Motor neuron (in vitro differentiated cells): ENCODE measurements at regions not wholly inside any gene's neighbourhood (a gene's known extent, or its start where the extent isn't known, plus 50 kb on each side); places are given as distances from the start of the nearest gene placed in this dataset.

Source experiments
- ATAC-seq, 8 experiments: fragments of 200-7000 bp; cut with Tn5 transposase; replicated peaks in 6 of 8; 2 replicates each; pipeline ENCODE4 v1.8.0; 2021; ENCODE audit warnings: mild to moderate bottlenecking in 8 of 8, moderate library complexity in 8 of 8
- H3K27ac ChIP-seq, 2 donors: fragments of 250-450 bp; sonication (Bioruptor Pico); 2 replicates each; pipeline ENCODE4 v1.9.0; 2021; ENCODE audit warnings: antibody characterized with exemption in 2 of 2, mild to moderate bottlenecking in 2 of 2, moderate library complexity in 1 of 2
- H3K4me1 ChIP-seq, 2 donors: fragments of 250-450 bp; sonication (Bioruptor Pico); replicated peaks in 1 of 2; 2 replicates each; pipeline ENCODE4 v1.6.1; 2021; ENCODE audit warnings: antibody characterized with exemption in 2 of 2, mild to moderate bottlenecking in 2 of 2, moderate library complexity in 1 of 2
- H3K4me3 ChIP-seq, 5 donors: fragments of 250-450 bp; sonication (Bioruptor Pico); 2 replicates each; pipeline ENCODE4 v1.9.0; 2021; ENCODE audit warnings: antibody characterized with exemption in 5 of 5, mild to moderate bottlenecking in 5 of 5, moderate library complexity in 4 of 5
- WGBS, 10 experiments: fragments of 450-650 bp; shearing (Covaris generic); methylation state at CpG; one replicate each; pipeline ENCODE4 v1.0.0; 2022; 5-methylcytosine and 5-hydroxymethylcytosine counted together
- in situ Hi-C, 9 experiments: fragments of 400-800 bp; cut with MboI; loops; one replicate each; pipeline ENCODE4 v1.15.0; 2021; ENCODE audit warnings: low sequenced_read_pairs in 9 of 9, low pct_unique_long_range_greater_than_20kb in 2 of 9; ENCODE audit not compliant: unreplicated experiment in 9 of 9

- H3K27ac ChIP-seq: no peak overlapping the region
- peak in 1 of 8 experiments; percentile 58 for ATAC-seq
- in situ Hi-C loops: no loop called here
- 0 to 100% (median 100%) methylated on average over 1 of the region's 1 CpG; no CpG with 5 or more reads in 2 of the 10 experiments for WGBS, 10 experiments
- H3K4me3 ChIP-seq: no peak overlapping the region
- H3K4me1 ChIP-seq: no peaks in the 10 kb centered on the region
These were observed 1157.5 kb upstream of the PABPC4L start for GRCh38 chr4:135359128-135359527.

GRCh38 chr4:135357091-135357490 is 1155.5 kb upstream of the PABPC4L start:
- no peak overlapping the region for H3K4me3 ChIP-seq
- H3K27ac ChIP-seq: no peak overlapping the region
- H3K4me1 ChIP-seq: no peaks in the 10 kb centered on the region
- in situ Hi-C loops: no loop called here
- 0 to 100% (median 50%) methylated on average over 1 of the region's 1 CpG; no CpG with 5 or more reads in 3 of the 10 experiments for WGBS, 10 experiments
- ATAC-seq: no peak

GRCh38 chr4:135354876-135355275 is 1153.3 kb upstream of the PABPC4L start:
- no peak overlapping the region for H3K4me3 ChIP-seq
- in situ Hi-C loops: no loop called here
- ATAC-seq: no peak
- no peaks in the 10 kb centered on the region for H3K4me1 ChIP-seq
- WGBS, 10 experiments: 0 to 100% (median 90%) methylated on average over 1 of the region's 1 CpG; no CpG with 5 or more reads in 1 of the 10 experiments
- no peak overlapping the region for H3K27ac ChIP-seq

- no peak for ATAC-seq
- Histone ChIP-seq H3K4me1 (no peaks in the 10 kb centered on the region), H3K27ac (no peak overlapping the region), H3K4me3 (no peak overlapping the region)
- WGBS, 10 experiments: 4 to 100% (median 85%) methylated on average over 2 to 3 of the region's 3 CpGs
- in situ Hi-C loops: no loop called here
These were observed 1151.4 kb upstream of the PABPC4L start for GRCh38 chr4:135353008-135353407.

GRCh38 chr4:135344492-135344891 is 1142.9 kb upstream of the PABPC4L start:
- no peak for ATAC-seq
- Histone ChIP-seq H3K27ac (no peak overlapping the region), H3K4me3 (no peak overlapping the region), H3K4me1 (no peaks in the 10 kb centered on the region)
- WGBS, 10 experiments: 20 to 90% (median 60%) methylated on average over 1 to 2 of the region's 2 CpGs; no CpG with 5 or more reads in 7 of the 10 experiments
- in situ Hi-C loops: no loop called here

GRCh38 chr4:135338181-135338580 is 1136.6 kb upstream of the PABPC4L start:
- in situ Hi-C loops: no loop called here
- ATAC-seq: no peak
- Histone ChIP-seq H3K4me1 (no peaks in the 10 kb centered on the region), H3K4me3 (no peak overlapping the region), H3K27ac (no peak overlapping the region)

- H3K27ac ChIP-seq: no peak overlapping the region
- H3K4me1 ChIP-seq: no peaks in the 10 kb centered on the region
- in situ Hi-C loops: no loop called here
- no peak overlapping the region for H3K4me3 ChIP-seq
- no peak for ATAC-seq
- WGBS, 10 experiments: 0 to 100% (median 44%) methylated on average over 1 to 2 of the region's 2 CpGs
These were observed 1123.7 kb upstream of the PABPC4L start for GRCh38 chr4:135325264-135325663.

- no peak for ATAC-seq
These were observed 1118.1 kb upstream of the PABPC4L start for GRCh38 chr4:135319685-135320084.

GRCh38 chr4:135316266-135316779 is 1114.7 kb upstream of the PABPC4L start:
- ATAC-seq: no peak
- 12 to 98% (median 85%) methylated on average over 3 to 7 of the region's 7 CpGs for WGBS, 10 experiments
- in situ Hi-C loops: no loop called here
- Histone ChIP-seq H3K27ac (no peak overlapping the region), H3K4me1 (no peaks in the 10 kb centered on the region), H3K4me3 (no peak overlapping the region)

More at GRCh38 chr4:135319685-135320084, 1118.1 kb upstream of the PABPC4L start:
- Histone ChIP-seq H3K4me3 (no peak overlapping the region), H3K4me1 (no peaks in the 10 kb centered on the region), H3K27ac (no peak overlapping the region)
- in situ Hi-C loops: no loop called here
- 0 to 100% (median 87%) methylated on average over 1 to 2 of the region's 2 CpGs; no CpG with 5 or more reads in 4 of the 10 experiments for WGBS, 10 experiments

- ATAC-seq: no peak
- Histone ChIP-seq H3K4me3 (no peak overlapping the region), H3K4me1 (no peaks in the 10 kb centered on the region), H3K27ac (no peak overlapping the region)
- in situ Hi-C loops: no loop called here
- WGBS, 10 experiments: 0 to 100% (median 27%) methylated on average over 2 of the region's 2 CpGs; no CpG with 5 or more reads in 3 of the 10 experiments
These were observed 1088.5 kb upstream of the PABPC4L start for GRCh38 chr4:135290136-135290535.

- Histone ChIP-seq H3K27ac (no peak overlapping the region), H3K4me1 (no peaks in the 10 kb centered on the region), H3K4me3 (no peak overlapping the region)
- in situ Hi-C loops: no loop called here
- ATAC-seq: no peak
These were observed 1082.3 kb upstream of the PABPC4L start for GRCh38 chr4:135283934-135284333.

- in situ Hi-C loops: no loop called here
- ATAC-seq: no peak
- Histone ChIP-seq H3K27ac (no peak overlapping the region), H3K4me3 (no peak overlapping the region), H3K4me1 (no peaks in the 10 kb centered on the region)
- 0 to 100% (median 69%) methylated on average over 1 of the region's 1 CpG; no CpG with 5 or more reads in 2 of the 10 experiments for WGBS, 10 experiments
These were observed 1081.1 kb upstream of the PABPC4L start for GRCh38 chr4:135282676-135283075.

GRCh38 chr4:135281230-135281629 is 1079.6 kb upstream of the PABPC4L start:
- Histone ChIP-seq H3K27ac (no peak overlapping the region), H3K4me1 (no peaks in the 10 kb centered on the region), H3K4me3 (no peak overlapping the region)
- 4 to 100% (median 94%) methylated on average over 1 to 3 of the region's 3 CpGs for WGBS, 10 experiments
- ATAC-seq: no peak
- in situ Hi-C loops: no loop called here

GRCh38 chr4:135277980-135278315 is 1076.4 kb upstream of the PABPC4L start:
- peak in 2 of 8 experiments; percentile 22 to 25 for ATAC-seq
- in situ Hi-C loops: no loop called here
- 13 to 100% (median 46%) methylated on average over 1 to 2 of the region's 2 CpGs; no CpG with 5 or more reads in 4 of the 10 experiments for WGBS, 10 experiments

More at GRCh38 chr4:135277980-135278315, 1076.4 kb upstream of the PABPC4L start:
- no peak overlapping the region for H3K27ac ChIP-seq
- no peak overlapping the region for H3K4me3 ChIP-seq
- H3K4me1 ChIP-seq: no peaks in the 10 kb centered on the region
